HEK293T (cell line): ENCODE measurements at regions not wholly inside any gene's neighbourhood (a gene's known extent, or its start where the extent isn't known, plus 50 kb on each side); places are given as distances from the start of the nearest gene placed in this dataset.
A peak's percentile ranks its signal among the peaks of the same experiment; 100 is the strongest.

Experiments used
- CTCF ChIA-PET: fragments of 350-600 bp; formaldehyde crosslinking; extraction: SDS; loops from one replicate; lab custom pipeline; 2021; ENCODE audit warnings: antibody characterized with exemption, inconsistent platforms; lab: Yijun Ruan, JAX
- POLR2A ChIA-PET: fragments of 350-600 bp; formaldehyde crosslinking; extraction: SDS; loops from one replicate; lab custom pipeline; 2020; ENCODE audit warnings: antibody characterized with exemption, inconsistent platforms; lab: Yijun Ruan, JAX
- DNase-seq: peaks from one replicate; pipeline ENCODE4 v3.0.0; 2012; ENCODE audit warnings: mixed read lengths; ENCODE audit errors: extremely low spot score
- ARNT ChIP-seq: fragments of 450-650 bp; IDR thresholded peaks from 2 replicates; pipeline ENCODE4 v1.6.1; 2017; ENCODE audit warnings: mild to moderate bottlenecking
- BHLHE40 ChIP-seq: fragments of 450-650 bp; IDR thresholded peaks from 2 replicates; pipeline ENCODE4 v1.6.1; 2016; ENCODE audit warnings: mild to moderate bottlenecking, moderate library complexity, borderline replicate concordance
- CTBP1 ChIP-seq: fragments of 450-650 bp; IDR thresholded peaks from 2 replicates; pipeline ENCODE4 v1.6.1; 2016; ENCODE audit warnings: borderline replicate concordance
- ELF4 ChIP-seq: fragments of 450-650 bp; IDR thresholded peaks from 2 replicates; pipeline ENCODE4 v1.6.1; 2017; ENCODE audit warnings: antibody characterized with exemption
- FOXA1 ChIP-seq: fragments of 450-650 bp; IDR thresholded peaks from 2 replicates; pipeline ENCODE4 v1.6.1; 2016; ENCODE audit warnings: mild to moderate bottlenecking
- FOXK2 ChIP-seq: fragments of 450-650 bp; IDR thresholded peaks from 2 replicates; pipeline ENCODE4 v1.6.1; 2016; ENCODE audit warnings: mild to moderate bottlenecking
- FOXM1 ChIP-seq: fragments of 450-650 bp; IDR thresholded peaks from 2 replicates; pipeline ENCODE4 v1.6.1; 2017; ENCODE audit warnings: mild to moderate bottlenecking, borderline replicate concordance
- HDGF ChIP-seq: fragments of 450-650 bp; IDR thresholded peaks from 2 replicates; pipeline ENCODE4 v1.6.1; 2017; ENCODE audit warnings: antibody characterized with exemption, borderline replicate concordance
- L3MBTL2 ChIP-seq: fragments of 450-650 bp; conservative IDR thresholded peaks from 2 replicates; pipeline ENCODE4 v1.6.1; 2016; ENCODE audit warnings: mild to moderate bottlenecking
- LEF1 ChIP-seq: fragments of 450-650 bp; IDR thresholded peaks from 2 replicates; pipeline ENCODE4 v1.6.1; 2017; ENCODE audit warnings: mild to moderate bottlenecking, borderline replicate concordance
- NFRKB ChIP-seq: fragments of 450-650 bp; IDR thresholded peaks from 2 replicates; pipeline ENCODE4 v1.6.1; 2016; ENCODE audit warnings: mild to moderate bottlenecking, moderate library complexity
- SP1 ChIP-seq: fragments of 450-650 bp; IDR thresholded peaks from 2 replicates; pipeline ENCODE4 v1.6.1; 2017
- SUZ12 ChIP-seq: fragments of 450-650 bp; IDR thresholded peaks from 2 replicates; pipeline ENCODE4 v1.6.1; 2016; ENCODE audit warnings: mild to moderate bottlenecking
- TARDBP ChIP-seq: fragments of 450-650 bp; IDR thresholded peaks from 2 replicates; pipeline ENCODE4 v1.6.1; 2016
- ZNF384 ChIP-seq: fragments of 450-650 bp; IDR thresholded peaks from 2 replicates; pipeline ENCODE4 v1.6.1; 2016
- TF ChIP-seq, protein P1 (sequence below): fragments of 450-650 bp; IDR thresholded peaks from 2 replicates; pipeline ENCODE4 v1.6.1; 2016

DNA sequence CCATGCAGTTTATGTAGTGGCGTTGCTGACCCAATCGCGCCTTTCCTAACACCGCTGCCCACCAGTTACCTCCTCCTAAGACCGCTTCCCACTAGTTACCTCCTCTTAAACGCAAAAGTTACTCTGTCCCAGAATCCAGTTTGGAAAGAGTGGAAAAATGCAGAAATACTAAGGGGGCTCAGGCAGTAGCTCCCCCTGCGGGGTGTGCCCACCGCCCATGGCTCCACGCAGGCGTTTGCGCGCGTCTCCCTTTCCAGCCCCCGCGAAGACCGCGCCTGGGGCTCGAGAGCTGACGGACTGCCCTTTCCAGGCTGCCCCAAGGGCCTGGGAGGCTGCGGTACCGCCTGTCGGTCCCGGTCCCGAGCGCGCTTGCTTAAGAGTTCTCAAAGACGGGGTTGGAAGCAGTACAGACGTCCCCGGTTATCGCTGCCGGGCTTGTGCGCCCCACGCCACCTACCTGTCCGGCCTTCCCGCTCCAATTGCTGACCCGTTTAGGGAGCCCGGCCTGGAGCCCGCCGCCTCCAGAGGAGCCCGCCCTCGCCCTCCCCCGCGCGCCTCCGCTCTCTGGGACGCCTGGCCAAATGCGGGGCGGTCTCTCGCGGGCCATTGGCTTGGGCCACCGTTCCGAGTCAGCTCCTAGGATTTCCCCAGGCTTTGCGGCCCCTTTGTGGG, 414.1 kb upstream of the ESRRG start:
- no peak for DNase-seq
- CTCF ChIA-PET: no interaction called here
- POLR2A ChIA-PET: no interaction called here
- TF ChIP-seq LEF1: no peak
- TF ChIP-seq CTBP1: no peak
- TF ChIP-seq NFRKB: no peak
- no peak for TF ChIP-seq HDGF
- TF ChIP-seq FOXM1: no peak

DNA sequence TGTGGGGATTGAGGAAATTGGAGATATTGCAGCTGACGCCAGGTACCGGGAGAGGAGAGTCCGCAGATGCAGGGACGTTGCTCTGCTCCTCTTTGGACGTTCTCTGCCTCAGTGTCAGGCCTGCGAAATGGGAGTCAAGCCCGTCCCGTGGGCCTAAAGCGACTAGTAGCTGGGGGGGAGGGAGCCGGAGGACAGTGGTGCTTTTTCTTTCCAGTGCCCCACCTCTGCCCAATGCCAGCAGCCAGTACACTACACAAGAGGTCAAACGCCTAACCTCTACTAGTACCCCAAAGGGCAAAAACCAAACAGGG, 413.6 kb upstream of the ESRRG start:
- ChIA-PET POLR2A (no interaction called here), CTCF (no interaction called here)
- DNase-seq: no peak
- TF ChIP-seq CTBP1: no peak
- no peak for TF ChIP-seq SUZ12

DNA sequence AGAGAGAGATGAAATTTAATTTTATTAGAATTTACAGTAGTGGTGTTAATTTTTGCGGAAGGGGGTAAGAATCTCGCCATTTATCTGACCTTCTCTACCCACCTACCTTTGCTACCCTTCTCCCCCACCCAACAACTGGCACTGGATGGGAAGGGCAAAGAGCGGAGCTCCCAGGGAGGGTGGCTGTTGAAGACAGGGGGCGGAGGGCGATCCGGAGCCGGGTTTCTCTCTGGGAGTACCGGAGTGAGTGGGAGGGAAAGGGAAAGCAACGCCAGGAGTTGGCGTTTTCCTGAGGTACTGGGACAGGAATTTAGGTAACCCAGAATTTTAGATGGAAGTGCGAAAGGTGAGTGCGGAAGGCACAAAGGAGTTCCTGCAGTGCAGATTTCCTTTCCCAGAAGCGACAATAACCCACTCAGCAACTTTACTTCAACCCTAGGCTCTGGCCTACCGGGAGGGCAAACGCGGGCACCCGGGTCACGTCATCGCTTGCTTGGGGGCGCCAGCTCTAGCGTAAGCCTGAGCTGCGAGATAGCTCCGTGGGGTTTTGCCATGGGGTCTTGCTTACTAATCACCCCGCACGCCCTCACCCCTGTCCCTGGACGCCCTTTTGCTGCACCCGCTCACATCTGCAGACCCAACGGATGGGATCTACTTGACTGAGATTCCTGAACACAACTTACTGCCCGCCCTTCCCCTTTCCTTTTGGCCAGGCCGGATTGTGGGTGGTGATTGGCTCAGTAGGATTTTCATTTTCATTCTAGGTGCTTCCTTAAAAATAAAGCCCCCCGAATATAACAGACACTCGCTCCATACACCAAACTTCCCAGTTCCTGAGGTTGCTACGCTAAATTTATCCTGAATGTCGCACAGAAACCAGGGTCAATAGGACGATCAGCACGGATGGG, 413.0 kb upstream of the ESRRG start:
- no peak for DNase-seq
- CTCF ChIA-PET: no interaction called here
- no peak for TF ChIP-seq CTBP1
- TF ChIP-seq SP1: no peak
- no peak for TF ChIP-seq NFRKB
- TF ChIP-seq ARNT: no peak
- TF ChIP-seq, protein P1, sequence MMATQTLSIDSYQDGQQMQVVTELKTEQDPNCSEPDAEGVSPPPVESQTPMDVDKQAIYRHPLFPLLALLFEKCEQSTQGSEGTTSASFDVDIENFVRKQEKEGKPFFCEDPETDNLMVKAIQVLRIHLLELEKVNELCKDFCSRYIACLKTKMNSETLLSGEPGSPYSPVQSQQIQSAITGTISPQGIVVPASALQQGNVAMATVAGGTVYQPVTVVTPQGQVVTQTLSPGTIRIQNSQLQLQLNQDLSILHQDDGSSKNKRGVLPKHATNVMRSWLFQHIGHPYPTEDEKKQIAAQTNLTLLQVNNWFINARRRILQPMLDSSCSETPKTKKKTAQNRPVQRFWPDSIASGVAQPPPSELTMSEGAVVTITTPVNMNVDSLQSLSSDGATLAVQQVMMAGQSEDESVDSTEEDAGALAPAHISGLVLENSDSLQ: no peak
- TF ChIP-seq TARDBP: no peak
- TF ChIP-seq ZNF384: no peak
- TF ChIP-seq FOXM1: no peak
- TF ChIP-seq FOXK2: no peak
- no peak; the same call in 1 of the 2 replicates for TF ChIP-seq L3MBTL2
- TF ChIP-seq ELF4: no peak
- TF ChIP-seq LEF1: no peak
- TF ChIP-seq SUZ12: no peak
- TF ChIP-seq HDGF: no peak
- POLR2A ChIA-PET: no interaction called here

GRCh38 chr1:217135569-217135915, 412.3 kb upstream of the ESRRG start:
- POLR2A ChIA-PET: no interaction called here
- peak; percentile 45 for DNase-seq
- TF ChIP-seq, protein P1: no peak
- TF ChIP-seq L3MBTL2: peak; percentile 52
- CTCF ChIA-PET: no interaction called here

DNA sequence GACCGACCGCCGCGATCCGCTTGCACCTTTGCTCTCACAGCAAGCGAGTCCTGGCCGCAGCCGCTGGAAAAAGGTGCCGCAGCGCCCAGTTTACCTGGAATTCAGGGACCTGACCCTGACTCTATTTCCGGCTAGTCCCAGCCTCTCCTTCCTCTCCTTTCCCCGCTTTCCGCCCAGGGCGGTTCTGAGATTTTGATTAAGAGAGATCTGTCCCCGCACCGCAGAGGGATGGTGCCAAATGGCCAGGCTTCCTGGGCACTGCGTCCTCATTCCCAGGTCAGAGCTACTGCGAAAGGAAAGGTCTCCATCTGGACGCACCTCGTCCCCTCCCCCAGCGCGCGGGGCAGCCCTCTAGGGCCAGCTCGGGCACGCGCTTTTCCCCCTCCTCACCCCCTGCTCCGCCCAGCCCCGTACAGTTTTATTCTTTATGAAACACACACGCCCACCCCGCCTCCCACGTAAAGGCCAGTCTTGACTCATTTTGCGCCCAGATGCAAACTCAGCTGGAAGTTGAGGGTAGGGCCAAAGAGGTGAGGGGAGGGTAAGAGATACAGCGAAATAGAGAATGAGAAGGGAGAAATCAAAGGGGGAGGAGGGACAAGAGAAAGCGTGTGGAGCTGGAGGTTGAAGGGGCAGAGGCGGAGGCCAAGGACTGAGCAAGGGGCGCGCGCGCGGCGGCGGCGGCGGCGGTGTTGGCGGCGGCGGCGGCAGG, 411.8 kb upstream of the ESRRG start:
- DNase-seq: peak; percentile 51
- ChIA-PET POLR2A (no interaction called here), CTCF (no interaction called here)
- TF ChIP-seq SP1 (no peak), ARNT (no peak), BHLHE40 (no peak), FOXA1 (no peak), LEF1 (no peak), FOXM1 (no peak), L3MBTL2 (no peak), CTBP1 (no peak), HDGF (no peak)
- TF ChIP-seq, protein P1: no peak

- ChIA-PET POLR2A (no interaction called here), CTCF (no interaction called here)
- no peak for DNase-seq
- TF ChIP-seq CTBP1 (no peak), ELF4 (no peak), HDGF (no peak), FOXK2 (no peak), BHLHE40 (no peak), TARDBP (no peak), ZNF384 (no peak), FOXA1 (no peak), NFRKB (no peak), SP1 (no peak), FOXM1 (no peak), LEF1 (no peak), ARNT (no peak), L3MBTL2 (no peak)
- TF ChIP-seq, protein P1: no peak
Observed at GRCh38 chr1:217133958-217134856, 411.0 kb upstream of the ESRRG start.
